Progenitor cell of endocrine pancreas (in vitro differentiated cells): ENCODE measurements at regions not wholly inside any gene's neighbourhood (a gene's known extent, or its start where the extent isn't known, plus 50 kb on each side); places are given as distances from the start of the nearest gene placed in this dataset.

Experiments used
- DNase-seq: peaks from one replicate; pipeline ENCODE4 v3.0.0; 2021; ENCODE audit warnings: low spot score; ENCODE audit not compliant: unreplicated experiment
- H3K27ac Mint-ChIP-seq: 2 replicates; pipeline ENCODE4 v1.8.0; 2021; ENCODE audit warnings: mild to moderate bottlenecking, moderate library complexity, mixed read lengths
- H3K27me3 Mint-ChIP-seq: 2 replicates; pipeline ENCODE4 v1.8.0; 2021; ENCODE audit warnings: mixed read lengths
- H3K36me3 Mint-ChIP-seq: 2 replicates; pipeline ENCODE4 v1.8.0; 2022; ENCODE audit warnings: mixed read lengths; ENCODE audit not compliant: insufficient read depth
- H3K4me1 Mint-ChIP-seq: 2 replicates; pipeline ENCODE4 v1.8.0; 2021; ENCODE audit warnings: low read depth, mixed read lengths
- H3K4me3 Mint-ChIP-seq: 2 replicates; pipeline ENCODE4 v1.8.0; 2021; ENCODE audit warnings: low read depth, mild to moderate bottlenecking, moderate library complexity, mixed read lengths
- H3K9me3 Mint-ChIP-seq: 2 replicates; pipeline ENCODE4 v1.8.0; 2021; ENCODE audit warnings: low read depth, mixed read lengths
- CTCF ChIP-seq: fragments of 200-600 bp; sonication (generic); IDR thresholded peaks from one replicate; pipeline ENCODE4 v1.5.0; 2021; ENCODE audit warnings: antibody characterized with exemption, mild to moderate bottlenecking; ENCODE audit not compliant: unreplicated experiment

GRCh38 chrX:98795636-98796035, 1614.4 kb downstream of the PCDH19 start:
- Mint-ChIP-seq H3K9me3 (peaks cover 11% of the 10 kb centered on the region), H3K4me1 (peaks cover 14% of the 10 kb centered on the region), H3K27ac (peak overlapping the region; percentile 53), H3K36me3 (peaks cover 9% of the 10 kb centered on the region), H3K4me3 (no peak overlapping the region), H3K27me3 (no peaks in the 10 kb centered on the region)
- DNase-seq = no peak
- no peak for TF ChIP-seq CTCF

GRCh38 chrX:98755912-98756311, 1654.2 kb downstream of the PCDH19 start:
- DNase-seq = no peak
- Mint-ChIP-seq H3K4me3 (no peak overlapping the region), H3K27me3 (no peaks in the 10 kb centered on the region), H3K36me3 (peaks cover 21% of the 10 kb centered on the region), H3K27ac (no peak overlapping the region), H3K9me3 (peaks cover 27% of the 10 kb centered on the region), H3K4me1 (no peaks in the 10 kb centered on the region)
- no peak for TF ChIP-seq CTCF

GRCh38 chrX:98731821-98732220, 1678.3 kb downstream of the PCDH19 start:
- Mint-ChIP-seq H3K4me1 (peaks cover 12% of the 10 kb centered on the region), H3K4me3 (no peak overlapping the region), H3K27me3 (no peaks in the 10 kb centered on the region), H3K27ac (peak overlapping the region; percentile 47), H3K36me3 (peaks cover 7% of the 10 kb centered on the region), H3K9me3 (peaks cover 6% of the 10 kb centered on the region)
- no peak for TF ChIP-seq CTCF
- no peak for DNase-seq

- no peak for TF ChIP-seq CTCF
- H3K4me3 Mint-ChIP-seq = no peak overlapping the region
- no peaks in the 10 kb centered on the region for H3K27me3 Mint-ChIP-seq
- H3K27ac Mint-ChIP-seq = no peak overlapping the region
- peaks cover 7% of the 10 kb centered on the region for H3K4me1 Mint-ChIP-seq
- DNase-seq = no peak
- H3K9me3 Mint-ChIP-seq = peaks cover 12% of the 10 kb centered on the region
- peaks cover 7% of the 10 kb centered on the region for H3K36me3 Mint-ChIP-seq
Measured at GRCh38 chrX:98717970-98718369, 1692.1 kb downstream of the PCDH19 start.
